Neural progenitor cell (in vitro differentiated cells): ENCODE measurements at regions not wholly inside any gene's neighbourhood (a gene's known extent, or its start where the extent isn't known, plus 50 kb on each side); places are given as distances from the start of the nearest gene placed in this dataset.
A peak's percentile ranks its signal among the peaks of the same experiment; 100 is the strongest.
"Not testable (repeated sequence)": the region's sequence is repeated elsewhere in the genome, so short reads cannot be mapped to it uniquely, and the experiment has no call there.

ENCODE experiments used
- CTCF ChIP-seq: fragments of 200-600 bp; sonication (generic); IDR thresholded peaks from 2 replicates; pipeline ENCODE4 v1.5.1; 2017; ENCODE audit warnings: antibody characterized with exemption, mild to moderate bottlenecking
- EZH2 ChIP-seq: fragments of 200-600 bp; sonication (generic); IDR thresholded peaks from 2 replicates; pipeline ENCODE4 v1.6.1; 2017; ENCODE audit warnings: antibody characterized with exemption, mild to moderate bottlenecking, moderate library complexity
- EZH2phosphoT487 ChIP-seq: fragments of 200-600 bp; sonication (generic); IDR thresholded peaks from 2 replicates; pipeline ENCODE4 v1.6.1; 2017; ENCODE audit warnings: antibody characterized with exemption

GRCh38 chr15:30799565-30799964, 104.2 kb upstream of the FAN1 start:
- peak; percentile 41 for TF ChIP-seq CTCF
- not testable (repeated sequence) for TF ChIP-seq EZH2, EZH2phosphoT487
